Amniotic stem cell (primary cell): ENCODE measurements at regions not wholly inside any gene's neighbourhood (a gene's known extent, or its start where the extent isn't known, plus 50 kb on each side); places are given as distances from the start of the nearest gene placed in this dataset.
"Not testable (repeated sequence)": the region's sequence is repeated elsewhere in the genome, so short reads cannot be mapped to it uniquely, and the experiment has no call there.

Source experiments
- DNase-seq: peaks from one replicate; lab custom pipeline; 2025; lab: John Stamatoyannopoulos, UW

- DNase-seq: no peak
These were observed 611.7 kb upstream of the FAT1 start for GRCh38 chr4:187335339-187335738.

GRCh38 chr4:187354740-187355139 is 631.1 kb upstream of the FAT1 start:
- no peak for DNase-seq

GRCh38 chr4:187357045-187357643 is 633.5 kb upstream of the FAT1 start:
- DNase-seq: no peak

- no peak for DNase-seq
These were observed 634.2 kb upstream of the FAT1 start for GRCh38 chr4:187357821-187358220.

GRCh38 chr4:187362937-187363857 is 632.4 kb upstream of the ZFP42 start:
- DNase-seq: no peak

- DNase-seq: no peak
These were observed 631.2 kb upstream of the ZFP42 start for GRCh38 chr4:187364401-187364800.

- no peak for DNase-seq
These were observed 630.7 kb upstream of the ZFP42 start for GRCh38 chr4:187364851-187365250.

- DNase-seq: no peak
These were observed 629.0 kb upstream of the ZFP42 start for GRCh38 chr4:187366530-187366929.

- no peak for DNase-seq
These were observed 624.7 kb upstream of the ZFP42 start for GRCh38 chr4:187370918-187371317.

GRCh38 chr4:187378441-187378840 is 617.1 kb upstream of the ZFP42 start:
- DNase-seq: no peak

GRCh38 chr4:187380181-187380581 is 615.4 kb upstream of the ZFP42 start:
- no peak for DNase-seq

GRCh38 chr4:187383181-187383580 is 612.4 kb upstream of the ZFP42 start:
- no peak for DNase-seq

GRCh38 chr4:187387739-187388138 is 607.8 kb upstream of the ZFP42 start:
- peak; percentile 18 for DNase-seq

- DNase-seq: no peak
These were observed 606.2 kb upstream of the ZFP42 start for GRCh38 chr4:187389420-187389819.

- no peak for DNase-seq
These were observed 604.9 kb upstream of the ZFP42 start for GRCh38 chr4:187390646-187391045.

GRCh38 chr4:187393531-187394344 is 601.8 kb upstream of the ZFP42 start:
- DNase-seq: no peak

GRCh38 chr4:187396106-187396505 is 599.5 kb upstream of the ZFP42 start:
- DNase-seq: no peak

GRCh38 chr4:187408447-187408846 is 587.1 kb upstream of the ZFP42 start:
- not testable (repeated sequence) for DNase-seq

GRCh38 chr4:187413564-187414358 is 581.8 kb upstream of the ZFP42 start:
- DNase-seq: no peak

- no peak for DNase-seq
These were observed 580.9 kb upstream of the ZFP42 start for GRCh38 chr4:187414716-187415115.

- no peak for DNase-seq
These were observed 580.3 kb upstream of the ZFP42 start for GRCh38 chr4:187415231-187415630.

GRCh38 chr4:187416216-187416615 is 579.4 kb upstream of the ZFP42 start:
- no peak for DNase-seq
